ENCODE measurements at regions not wholly inside any gene's neighbourhood (a gene's known extent, or its start where the extent isn't known, plus 50 kb on each side); places are given as distances from the start of the nearest gene placed in this dataset.

DNA sequence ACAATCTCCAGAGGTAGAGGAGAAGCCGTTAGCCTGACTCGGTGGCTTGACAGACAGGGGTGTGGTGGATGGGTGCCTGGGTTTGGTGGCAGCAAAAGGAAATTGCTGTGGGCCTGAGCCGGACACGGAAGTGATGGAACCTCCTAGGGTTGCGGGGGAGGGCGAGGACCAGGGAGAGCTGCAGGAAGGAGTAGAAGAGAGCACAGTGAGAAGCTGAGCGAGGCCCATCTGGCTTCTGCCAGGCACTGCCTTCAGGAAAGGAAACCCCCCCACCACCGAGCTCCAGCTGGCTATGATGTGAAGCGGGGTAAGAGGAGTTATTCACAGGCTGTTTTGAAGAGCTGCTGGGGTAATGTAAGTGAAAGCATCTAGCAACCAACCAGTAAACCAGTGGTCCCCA, 134.6 kb downstream of the TSN start:
- no peak for DNase-seq (ENCODE audit: low read depth)
- no peak overlapping the region for H3K4me3 ChIP-seq (ENCODE audit: low read depth, low read length)
- H3K27me3 ChIP-seq (ENCODE audit: control insufficient read depth, insufficient read depth, low read length) = no peaks in the 10 kb centered on the region
- no peak for TF ChIP-seq CTCF (IDR thresholded peaks at IDR 0.05; ENCODE audit: insufficient read depth, low read length, poor library complexity, severe bottlenecking)
- no peaks in the 10 kb centered on the region for H3K36me3 ChIP-seq (ENCODE audit: control insufficient read depth, insufficient read depth, low read length)

- Histone ChIP-seq H3K4me3 (ENCODE audit: low read depth, low read length) (no peak overlapping the region), H3K27me3 (ENCODE audit: control insufficient read depth, insufficient read depth, low read length) (no peaks in the 10 kb centered on the region), H3K36me3 (ENCODE audit: control insufficient read depth, insufficient read depth, low read length) (no peaks in the 10 kb centered on the region)
- TF ChIP-seq CTCF (IDR thresholded peaks at IDR 0.05; ENCODE audit: insufficient read depth, low read length, poor library complexity, severe bottlenecking) = no peak
- DNase-seq (ENCODE audit: low read depth) = no peak
These were observed 140.5 kb downstream of the TSN start for GRCh38 chr2:121895723-121896571.

GRCh38 chr2:121897335-121897970, 142.0 kb downstream of the TSN start:
- peak; percentile 38 for TF ChIP-seq CTCF (IDR thresholded peaks at IDR 0.05; ENCODE audit: insufficient read depth, low read length, poor library complexity, severe bottlenecking)
- no peak overlapping the region for H3K4me3 ChIP-seq (ENCODE audit: low read depth, low read length)
- DNase-seq (ENCODE audit: low read depth) = no peak
- no peaks in the 10 kb centered on the region for H3K36me3 ChIP-seq (ENCODE audit: control insufficient read depth, insufficient read depth, low read length)
- H3K27me3 ChIP-seq (ENCODE audit: control insufficient read depth, insufficient read depth, low read length) = no peaks in the 10 kb centered on the region

DNA sequence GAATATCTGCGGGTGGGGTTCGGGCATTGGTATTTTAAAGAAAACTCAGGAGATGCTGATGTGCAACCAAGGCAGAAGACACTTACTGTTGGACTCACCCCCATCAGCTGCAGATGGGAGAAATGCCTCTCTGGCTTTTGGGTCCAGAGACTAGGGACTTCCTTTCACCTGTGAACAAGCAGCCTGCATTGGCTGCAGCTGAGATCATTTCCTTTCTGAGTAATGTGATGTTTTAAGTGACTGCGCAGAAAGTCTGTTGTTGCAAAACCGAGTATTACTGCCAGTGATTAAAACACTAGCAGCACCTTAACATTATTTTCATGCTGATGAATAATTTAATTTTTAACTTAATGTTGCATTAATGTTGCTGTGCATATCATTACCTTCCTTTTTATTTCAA, 143.0 kb downstream of the TSN start:
- DNase-seq (ENCODE audit: low read depth) = no peak
- no peak for TF ChIP-seq CTCF (IDR thresholded peaks at IDR 0.05; ENCODE audit: insufficient read depth, low read length, poor library complexity, severe bottlenecking)
- peaks cover 2% of the 10 kb centered on the region for H3K27me3 ChIP-seq (ENCODE audit: control insufficient read depth, insufficient read depth, low read length)

DNA sequence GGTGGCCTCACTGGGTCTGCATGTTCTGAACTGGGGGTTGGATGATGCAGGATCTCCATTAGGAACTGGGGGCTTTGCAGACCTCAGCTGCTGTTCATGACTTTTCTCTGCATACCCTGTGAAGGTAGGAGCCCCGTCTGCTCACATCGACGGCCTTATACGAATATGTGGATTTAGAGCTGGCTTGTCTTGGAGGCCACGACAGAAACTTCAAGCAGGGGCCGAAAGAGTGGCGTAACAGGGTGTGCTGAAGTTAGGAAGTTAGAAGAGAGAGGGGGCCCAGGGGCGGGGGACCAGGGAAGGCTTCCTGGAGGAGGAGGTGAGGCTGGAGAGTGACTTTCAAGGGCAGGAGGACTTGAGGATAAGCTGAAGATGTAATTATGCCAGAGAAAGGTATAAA, 144.9 kb downstream of the TSN start:
- H3K4me3 ChIP-seq (ENCODE audit: low read depth, low read length) = no peak overlapping the region
- H3K27me3 ChIP-seq (ENCODE audit: control insufficient read depth, insufficient read depth, low read length) = peaks cover 2% of the 10 kb centered on the region
- no peak for TF ChIP-seq CTCF (IDR thresholded peaks at IDR 0.05; ENCODE audit: insufficient read depth, low read length, poor library complexity, severe bottlenecking)
- DNase-seq (ENCODE audit: low read depth) = no peak
- no peaks in the 10 kb centered on the region for H3K36me3 ChIP-seq (ENCODE audit: control insufficient read depth, insufficient read depth, low read length)

More for the DNA sequence above, 143.0 kb downstream of the TSN start:
- no peak overlapping the region for H3K4me3 ChIP-seq (ENCODE audit: low read depth, low read length)
- H3K36me3 ChIP-seq (ENCODE audit: control insufficient read depth, insufficient read depth, low read length) = no peaks in the 10 kb centered on the region
